A549 (cell line): ENCODE measurements at regions not wholly inside any gene's neighbourhood (a gene's known extent, or its start where the extent isn't known, plus 50 kb on each side); places are given as distances from the start of the nearest gene placed in this dataset.

Experiments used
- ATAC-seq, 2 experiments: fragments of 200-7000 bp in 1 of 2; fragments of >200 bp in 1 of 2; cut with Nextera tagmentation in 1 of 2; cut with Tn5 transposase in 1 of 2; 3 replicates each; pipeline versions ENCODE4 v1.8.0 to v1.9.1; 2018 to 2020; ENCODE audit warnings: mild to moderate bottlenecking in 1 of 2, moderate library complexity in 1 of 2
- CTCF ChIA-PET: fragments of 300-600 bp; sonication (Branson Sonifier 250); formaldehyde crosslinking; extraction: SDS; loops from one replicate; lab custom pipeline; 2021; ENCODE audit warnings: antibody characterized with exemption, inconsistent platforms; lab: Yijun Ruan, JAX
- POLR2A ChIA-PET: fragments of 350-600 bp; formaldehyde crosslinking; extraction: SDS; loops from one replicate; lab custom pipeline; 2021; ENCODE audit warnings: antibody characterized with exemption, inconsistent platforms; lab: Yijun Ruan, JAX
- DNase-seq, 2 experiments: peaks; one replicate each; pipeline versions ENCODE4 v3.0.0 to v3.0.0-alpha.2; 2011 to 2016; ENCODE audit warnings: low read depth in 1 of 2, low spot score in 1 of 2
- FAIRE-seq: peaks from 2 replicates; lab custom pipeline; 2011; peaks lifted over from hg19 to GRCh38; lab: Jason Lieb, UNC
- H3K27ac ChIP-seq, 2 experiments: fragments of >200 bp; sonication (Bioruptor Twin); formaldehyde crosslinking; 3 replicates each; pipeline ENCODE4 v1.5.1; 2016 to 2017
- H3K4me1 ChIP-seq: fragments of >200 bp; sonication (Bioruptor Twin); formaldehyde crosslinking; 3 replicates; pipeline ENCODE4 v1.6.1; 2016
- H3K4me2 ChIP-seq: fragments of >200 bp; sonication (Bioruptor Twin); formaldehyde crosslinking; 3 replicates; pipeline ENCODE4 v1.6.1; 2016
- H3K4me3 ChIP-seq: fragments of >200 bp; sonication (Bioruptor Twin); formaldehyde crosslinking; 3 replicates; pipeline ENCODE4 v1.5.1; 2016
- H3K9me3 ChIP-seq: fragments of >200 bp; sonication (Bioruptor Twin); formaldehyde crosslinking; 3 replicates; pipeline ENCODE4 v1.6.1; 2016
- CBX2 ChIP-seq: fragments of 200-600 bp; sonication (generic); IDR thresholded peaks from 2 replicates; pipeline ENCODE4 v1.6.1; 2016; ENCODE audit warnings: low read depth, mild to moderate bottlenecking, borderline replicate concordance
- CBX8 ChIP-seq: fragments of 200-600 bp; sonication (generic); IDR thresholded peaks from 2 replicates; pipeline ENCODE4 v1.6.1; 2016
- CEBPB ChIP-seq, 2 experiments: fragments of >200 bp in 1 of 2; sonication (Bioruptor Twin) in 1 of 2; formaldehyde crosslinking in 1 of 2; IDR thresholded peaks; 2 replicates each; pipeline ENCODE4 v1.6.1; 2012 to 2016
- CHD2 ChIP-seq: fragments of 150-350 bp; IDR thresholded peaks from 2 replicates; pipeline ENCODE4 v1.6.1; 2014; ENCODE audit warnings: low read length; ENCODE audit not compliant: partially characterized antibody
- CHD4 ChIP-seq: fragments of 200-600 bp; sonication (generic); IDR thresholded peaks from 2 replicates; pipeline ENCODE4 v1.6.1; 2016; ENCODE audit warnings: antibody characterized with exemption, mild to moderate bottlenecking, borderline replicate concordance
- FOSB ChIP-seq: fragments of 250-450 bp; sonication (Bioruptor Pico); IDR thresholded peaks from 2 replicates; pipeline ENCODE4 v1.5.0; 2020; ENCODE audit warnings: mild to moderate bottlenecking, moderate library complexity
- FOSL2 ChIP-seq, 2 experiments: fragments of 450-650 bp in 1 of 2; fragments of >200 bp in 1 of 2; sonication (Bioruptor Twin) in 1 of 2; formaldehyde crosslinking; IDR thresholded peaks; 2 replicates each; pipeline versions ENCODE4 v1.5.0 to v1.6.1; 2016 to 2020; ENCODE audit warnings: mild to moderate bottlenecking in 1 of 2, moderate library complexity in 1 of 2
- FOXS1 ChIP-seq: fragments of 250-450 bp; sonication (Bioruptor Pico); IDR thresholded peaks from 2 replicates; pipeline ENCODE4 v1.5.0; 2020; ENCODE audit warnings: mild to moderate bottlenecking, moderate library complexity
- GATA3 ChIP-seq: IDR thresholded peaks from 2 replicates; pipeline ENCODE4 v1.6.1; 2012; ENCODE audit warnings: borderline replicate concordance
- HDAC2 ChIP-seq: fragments of 200-600 bp; sonication (generic); IDR thresholded peaks from 2 replicates; pipeline ENCODE4 v1.6.1; 2016
- HES2 ChIP-seq: fragments of >200 bp; sonication (Bioruptor Twin); formaldehyde crosslinking; IDR thresholded peaks from 2 replicates; pipeline ENCODE4 v1.6.1; 2016
- HOXB5 ChIP-seq: fragments of 250-450 bp; sonication (Bioruptor Pico); IDR thresholded peaks from 2 replicates; pipeline ENCODE4 v1.5.0; 2020; ENCODE audit warnings: mild to moderate bottlenecking, moderate library complexity
- JUN ChIP-seq, 2 experiments: fragments of >200 bp; sonication (Bioruptor Twin); formaldehyde crosslinking; IDR thresholded peaks; 2 replicates in 1 of 2; 3 replicates in 1 of 2; pipeline ENCODE4 v1.6.1; 2016 to 2017
- JUNB ChIP-seq: fragments of >200 bp; sonication (Bioruptor Twin); formaldehyde crosslinking; IDR thresholded peaks from 2 replicates; pipeline ENCODE4 v1.6.1; 2016
- KDM5A ChIP-seq: fragments of 200-600 bp; sonication (generic); IDR thresholded peaks from 2 replicates; pipeline ENCODE4 v1.6.1; 2016; ENCODE audit warnings: antibody characterized with exemption, mild to moderate bottlenecking
- MAX ChIP-seq: IDR thresholded peaks from 2 replicates; pipeline ENCODE4 v1.6.1; 2012
- MAZ ChIP-seq: fragments of 150-350 bp; IDR thresholded peaks from 2 replicates; pipeline ENCODE4 v1.6.1; 2014; ENCODE audit warnings: antibody characterized with exemption, low read depth, low read length, borderline replicate concordance
- MYC ChIP-seq: IDR thresholded peaks from 2 replicates; pipeline ENCODE4 v1.6.1; 2012; ENCODE audit warnings: mild to moderate bottlenecking, inconsistent platforms, low read length, improper control_type of control experiment, borderline replicate concordance
- NPAS2 ChIP-seq: fragments of 250-450 bp; sonication (Bioruptor Pico); IDR thresholded peaks from 2 replicates; pipeline ENCODE4 v1.8.0; 2022; ENCODE audit warnings: mild to moderate bottlenecking, moderate library complexity, borderline replicate concordance
- PBX3 ChIP-seq: IDR thresholded peaks from 2 replicates; pipeline ENCODE4 v1.6.1; 2012
- POLR2A ChIP-seq: IDR thresholded peaks from 2 replicates; pipeline ENCODE4 v1.6.1; 2012; ENCODE audit warnings: mild to moderate bottlenecking, low read length
- POLR2AphosphoS2 ChIP-seq: conservative IDR thresholded peaks from 2 replicates; pipeline ENCODE4 v1.6.1; 2012; ENCODE audit warnings: low read length, improper control_type of control experiment, inconsistent platforms
- RAD21 ChIP-seq, 2 experiments: fragments of >200 bp in 1 of 2; sonication (Bioruptor Twin) in 1 of 2; formaldehyde crosslinking in 1 of 2; IDR thresholded peaks in 1 of 2; conservative IDR thresholded peaks in 1 of 2; 2 replicates in 1 of 2; 3 replicates in 1 of 2; pipeline ENCODE4 v1.6.1; 2012 to 2018; ENCODE audit warnings: inconsistent platforms in 1 of 2
- RARB ChIP-seq: fragments of 250-450 bp; sonication (Bioruptor Pico); IDR thresholded peaks from 2 replicates; pipeline ENCODE4 v1.8.0; 2021; ENCODE audit warnings: mild to moderate bottlenecking, moderate library complexity
- RCOR1 ChIP-seq: fragments of 150-350 bp; IDR thresholded peaks from 2 replicates; pipeline ENCODE4 v1.6.1; 2014; ENCODE audit warnings: antibody characterized with exemption, low read length, low read depth
- REST ChIP-seq: fragments of 200-600 bp; sonication (generic); IDR thresholded peaks from 2 replicates; pipeline ENCODE4 v1.6.1; 2016; ENCODE audit warnings: antibody characterized with exemption, mild to moderate bottlenecking, moderate library complexity
- RFX5 ChIP-seq: fragments of 450-650 bp; IDR thresholded peaks from 2 replicates; pipeline ENCODE4 v1.7.1; 2014; ENCODE audit warnings: antibody characterized with exemption, mild to moderate bottlenecking, moderate library complexity
- RNF2 ChIP-seq: fragments of 200-600 bp; sonication (generic); IDR thresholded peaks from 2 replicates; pipeline ENCODE4 v1.6.1; 2016; ENCODE audit warnings: low read depth, mild to moderate bottlenecking, antibody characterized with exemption, moderate library complexity, borderline replicate concordance
- TP53 ChIP-seq: fragments of 250-450 bp; sonication (Bioruptor Pico); IDR thresholded peaks from 2 replicates; pipeline ENCODE4 v1.5.0; 2021; ENCODE audit warnings: mild to moderate bottlenecking, moderate library complexity
- ZNF302 ChIP-seq: fragments of 250-450 bp; sonication (Bioruptor Pico); IDR thresholded peaks from 2 replicates; pipeline ENCODE4 v1.9.0; 2021; ENCODE audit warnings: inconsistent platforms, mild to moderate bottlenecking, moderate library complexity
- ZSCAN20 ChIP-seq: fragments of 250-450 bp; sonication (Bioruptor Pico); IDR thresholded peaks from 2 replicates; pipeline ENCODE4 v1.8.0; 2022; ENCODE audit warnings: mild to moderate bottlenecking, moderate library complexity
- WGBS: methylation state at CpG from one replicate; pipeline ENCODE4 v1.1.6; 2017; ENCODE audit errors: missing lambda C conversion rate; 5-methylcytosine and 5-hydroxymethylcytosine counted together
- TF ChIP-seq, protein P1 (sequence below): fragments of 250-450 bp; sonication (Bioruptor Pico); IDR thresholded peaks from 2 replicates; pipeline ENCODE4 v1.5.0; 2020; ENCODE audit warnings: low read depth, mild to moderate bottlenecking, moderate library complexity

DNA sequence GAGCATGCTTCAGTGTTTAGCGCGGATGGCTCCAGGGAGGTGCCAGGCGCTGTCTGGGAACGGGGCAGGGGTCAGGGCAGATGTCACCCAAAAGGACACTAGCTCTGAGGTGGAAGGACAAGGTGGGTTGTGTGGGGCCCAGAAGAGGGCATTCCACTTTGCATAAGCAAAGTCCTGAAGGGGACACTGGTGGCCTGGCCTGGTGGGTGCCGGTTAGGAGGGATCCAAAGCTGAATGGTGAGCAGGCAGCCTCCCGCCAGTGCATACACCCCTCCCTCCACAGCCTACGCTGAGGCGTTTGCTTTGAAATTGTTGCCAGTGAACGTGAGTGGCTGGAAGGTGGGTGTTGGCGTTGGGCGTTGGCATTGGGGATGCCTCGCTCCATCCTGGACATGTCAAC lies 192.1 kb downstream of the BMP7 start:
- CTCF ChIA-PET: interaction anchor here (1.6 kb wide), 1 partner anchor 16 kb away, joined by 4 read pairs; no protein-coding TSS in a partner anchor
- TF ChIP-seq POLR2A: no peak
- TF ChIP-seq RFX5: no peak
- TF ChIP-seq FOXS1 (CRISPR knock-in tag): no peak
- TF ChIP-seq MAZ: no peak
- no peak for TF ChIP-seq CHD4
- TF ChIP-seq CBX8: no peak
- TF ChIP-seq CHD2: no peak
- TF ChIP-seq ZSCAN20 (CRISPR knock-in tag): no peak
- TF ChIP-seq JUNB: no peak
- TF ChIP-seq FOSB (CRISPR knock-in tag): no peak
- TF ChIP-seq MYC: no peak
- no peak for TF ChIP-seq PBX3
- TF ChIP-seq ZNF302 (CRISPR knock-in tag): no peak
- TF ChIP-seq CBX2: no peak
- TF ChIP-seq TP53: no peak
- no peak for TF ChIP-seq POLR2AphosphoS2
- no peak for TF ChIP-seq NPAS2 (CRISPR knock-in tag)
- Histone ChIP-seq H3K4me2 (no peak overlapping the region), H3K27ac (no peak overlapping the region), H3K4me3 (no peak overlapping the region), H3K4me1 (peaks cover 6% of the 10 kb centered on the region), H3K9me3 (peaks cover 24% of the 10 kb centered on the region)
- POLR2A ChIA-PET: no interaction called here
- 80% methylated on average over 12 of the region's 12 CpGs for WGBS
- no peak for FAIRE-seq
- no peak for ATAC-seq
- no peak for DNase-seq

DNA sequence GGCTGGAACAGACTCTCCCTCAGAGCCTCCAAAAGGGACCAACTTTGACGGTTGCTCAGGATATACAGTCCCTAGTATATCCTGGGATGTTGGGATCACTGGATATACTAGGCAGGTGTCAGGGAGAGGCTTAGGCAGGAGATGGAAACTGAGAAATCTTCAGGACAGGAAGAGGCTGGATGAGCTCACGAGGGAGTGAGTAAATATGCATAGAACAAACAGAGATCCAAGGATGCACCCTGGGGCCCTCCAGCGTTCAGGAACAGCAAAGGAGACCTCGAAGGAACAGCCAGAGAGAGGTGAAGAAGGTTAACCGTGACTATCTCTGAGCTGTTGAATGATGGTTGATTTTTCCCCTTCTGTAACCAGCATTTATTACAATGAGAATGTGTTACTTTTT lies 191.3 kb downstream of the BMP7 start:
- H3K27ac ChIP-seq: no peak overlapping the region
- POLR2A ChIA-PET: no interaction called here

More for the DNA sequence above, 191.3 kb downstream of the BMP7 start:
- Histone ChIP-seq H3K9me3 (peaks cover 31% of the 10 kb centered on the region), H3K4me1 (peaks cover 6% of the 10 kb centered on the region)
- no peak for FAIRE-seq
- WGBS: 28% methylated on average over 5 of the region's 5 CpGs
- CTCF ChIA-PET: interaction anchor here (0.7 to 2.5 kb wide), 4 partner anchors 15 to 271 kb away, joined by 3 to 14 read pairs (median 4); no protein-coding TSS in a partner anchor
- TF ChIP-seq, protein P1, sequence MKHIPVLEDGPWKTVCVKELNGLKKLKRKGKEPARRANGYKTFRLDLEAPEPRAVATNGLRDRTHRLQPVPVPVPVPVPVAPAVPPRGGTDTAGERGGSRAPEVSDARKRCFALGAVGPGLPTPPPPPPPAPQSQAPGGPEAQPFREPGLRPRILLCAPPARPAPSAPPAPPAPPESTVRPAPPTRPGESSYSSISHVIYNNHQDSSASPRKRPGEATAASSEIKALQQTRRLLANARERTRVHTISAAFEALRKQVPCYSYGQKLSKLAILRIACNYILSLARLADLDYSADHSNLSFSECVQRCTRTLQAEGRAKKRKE (CRISPR knock-in tag): no peak
- TF ChIP-seq ZNF302 (CRISPR knock-in tag): no peak
- no peak for TF ChIP-seq RCOR1
- TF ChIP-seq MAX: no peak
- TF ChIP-seq HOXB5 (CRISPR knock-in tag): no peak
- TF ChIP-seq GATA3: no peak
- TF ChIP-seq HDAC2: no peak
- TF ChIP-seq ZSCAN20 (CRISPR knock-in tag): no peak
- TF ChIP-seq REST: no peak
- no peak for TF ChIP-seq RARB (CRISPR knock-in tag)
- TF ChIP-seq FOSL2 (IDR thresholded peaks at IDR 0.05): no peak
- TF ChIP-seq FOSL2 (CRISPR knock-in tag; IDR thresholded peaks at IDR 0.05): no peak
- TF ChIP-seq KDM5A: no peak
- TF ChIP-seq CEBPB (IDR thresholded peaks at IDR 0.05): no peak
- TF ChIP-seq JUN (IDR thresholded peaks at IDR 0.05): no peak
- no peak for TF ChIP-seq MYC
- no peak for TF ChIP-seq HES2
- no peak for TF ChIP-seq RAD21 (conservative IDR thresholded peaks at IDR 0.05 in 1 of 2, IDR thresholded peaks at IDR 0.05 in 1 of 2)
- no peak for TF ChIP-seq RNF2
- no peak for TF ChIP-seq POLR2AphosphoS2
- TF ChIP-seq, all 56 proteins: peak for 0
- ATAC-seq: peak in 1 of 2 experiments; percentile 26; a peak in 1 of 6 replicates
- Histone ChIP-seq H3K4me2 (0 out of 3 replicates have a peak overlapping the region, but pooled peaks have one; percentile 10), H3K4me3 (no peak overlapping the region)
- no peak for DNase-seq
